Pancreas (tissue), 10 donors: ENCODE measurements at regions not wholly inside any gene's neighbourhood (a gene's known extent, or its start where the extent isn't known, plus 50 kb on each side); places are given as distances from the start of the nearest gene placed in this dataset.

Experiments
- ATAC-seq, 4 donors: fragments of 200-7000 bp; cut with Tn5 transposase; one replicate each; pipeline versions ENCODE4 v1.8.0 to v1.9.1; 2020; ENCODE audit warnings: mild to moderate bottlenecking in 4 of 4, moderate library complexity in 4 of 4
- DNase-seq, 6 donors: peaks; one replicate each; pipeline ENCODE4 v3.0.0-alpha.2; 2020
- FAIRE-seq: peaks from 2 replicates; lab custom pipeline; 2012; peaks lifted over from hg19 to GRCh38; lab: Jason Lieb, UNC
- H3K27ac ChIP-seq, 4 donors: fragments of 200-600 bp; sonication (generic); 1 replicate in 3 of 4; 2 replicates in 1 of 4; pipeline versions ENCODE4 v1.5.0 to v1.8.0; 2020
- H3K27me3 ChIP-seq, 4 donors: fragments of 200-600 bp; one replicate each; pipeline ENCODE4 v1.8.0; 2021
- H3K36me3 ChIP-seq, 3 donors: fragments of 200-600 bp; sonication (generic) in 1 of 3; one replicate each; pipeline versions ENCODE4 v1.5.0 to v1.8.0; 2020 to 2021
- H3K4me1 ChIP-seq, 3 donors: fragments of 200-600 bp; one replicate each; pipeline ENCODE4 v1.8.0; 2021
- H3K4me3 ChIP-seq, 4 donors: fragments of 200-600 bp; sonication (generic) in 2 of 4; one replicate each; pipeline versions ENCODE4 v1.5.0 to v1.8.0; 2020 to 2021
- H3K9me3 ChIP-seq, 4 donors: fragments of 200-600 bp; one replicate each; pipeline ENCODE4 v1.8.0; 2021
- WGBS, 2 donors: extraction: QIAGEN DNeasy Blood & Tissue Kit; methylation state at CpG; one replicate each; pipeline ENCODE4 v1.1.7; 2013; 5-methylcytosine and 5-hydroxymethylcytosine counted together
- intact Hi-C, 3 donors: fragments of 100-400 bp; cut with DNase I; formaldehyde crosslinking; loops; one replicate each; pipeline versions ENCODE4 v1.11.1 to v1.14.2; 2022
- TF ChIP-seq, protein P1 (sequence below), 4 donors: fragments of 200-600 bp; sonication (generic) in 3 of 4; IDR thresholded peaks; one replicate each; pipeline versions ENCODE4 v1.5.0 to v1.8.0; 2021; ENCODE audit warnings: antibody characterized with exemption in 4 of 4
- donor health status: healthy with polysubstance abuse.
- donor health status: DM: no; HTN: no; CAD: no; lungs with moderate emphysema.
- donor health status: DM: no; HTN: no; CAD: no.
- donor health status: control.
- donor health status: control.
- donor health status: Bipolar disorder and iron deficiency.
- donor health status: DM: yes; HTN: yes; CAD: no.
- donor health status: DM: no; HTN: no; CAD: no.
- donor health status: DM: no; HTN: no; CAD: no.
- donor health status: DM: yes; HTN: yes; CAD: no.

DNA sequence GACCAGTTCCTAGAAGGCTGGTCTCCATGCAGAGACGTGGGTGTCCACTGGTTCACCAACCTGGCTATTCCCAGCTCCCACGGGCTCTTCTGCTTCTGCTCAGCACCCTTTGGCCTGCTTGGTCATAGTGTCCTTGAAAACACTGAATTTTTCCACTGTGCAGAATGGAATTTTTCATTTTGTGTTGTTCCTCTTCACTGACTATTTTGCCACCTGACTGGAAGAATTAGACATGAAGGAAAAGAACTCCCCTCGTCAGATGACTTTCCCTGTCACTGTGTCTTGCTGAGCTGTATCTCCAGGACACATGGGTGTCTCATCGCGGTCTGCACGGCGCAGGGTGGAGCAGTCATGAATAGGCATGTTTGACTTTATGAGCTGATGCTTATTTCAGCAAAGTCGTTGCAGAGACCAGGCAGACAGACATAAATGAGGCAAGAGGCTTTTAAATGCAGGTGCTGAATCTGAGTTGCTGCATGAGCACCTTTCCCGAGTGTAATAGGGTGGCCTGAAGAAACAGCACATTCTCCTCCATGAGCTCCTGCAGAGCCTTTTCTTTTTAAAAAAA is 50.2 kb upstream of the SEMA4D start:
- FAIRE-seq (no peak), ATAC-seq (no peak), DNase-seq (no peak)
- Histone ChIP-seq H3K4me1 (no peaks in the 10 kb centered on the region), H3K36me3 (no peaks in the 10 kb centered on the region), H3K27me3 (no peaks in the 10 kb centered on the region), H3K27ac (no peak overlapping the region), H3K9me3 (no peaks in the 10 kb centered on the region), H3K4me3 (no peak overlapping the region)
- intact Hi-C loops = loop anchor here in 1 of 3 donors (10.0 kb wide), 2 partner anchors 143 to 213 kb away; no protein-coding TSS in a partner anchor
- TF ChIP-seq, protein P1, sequence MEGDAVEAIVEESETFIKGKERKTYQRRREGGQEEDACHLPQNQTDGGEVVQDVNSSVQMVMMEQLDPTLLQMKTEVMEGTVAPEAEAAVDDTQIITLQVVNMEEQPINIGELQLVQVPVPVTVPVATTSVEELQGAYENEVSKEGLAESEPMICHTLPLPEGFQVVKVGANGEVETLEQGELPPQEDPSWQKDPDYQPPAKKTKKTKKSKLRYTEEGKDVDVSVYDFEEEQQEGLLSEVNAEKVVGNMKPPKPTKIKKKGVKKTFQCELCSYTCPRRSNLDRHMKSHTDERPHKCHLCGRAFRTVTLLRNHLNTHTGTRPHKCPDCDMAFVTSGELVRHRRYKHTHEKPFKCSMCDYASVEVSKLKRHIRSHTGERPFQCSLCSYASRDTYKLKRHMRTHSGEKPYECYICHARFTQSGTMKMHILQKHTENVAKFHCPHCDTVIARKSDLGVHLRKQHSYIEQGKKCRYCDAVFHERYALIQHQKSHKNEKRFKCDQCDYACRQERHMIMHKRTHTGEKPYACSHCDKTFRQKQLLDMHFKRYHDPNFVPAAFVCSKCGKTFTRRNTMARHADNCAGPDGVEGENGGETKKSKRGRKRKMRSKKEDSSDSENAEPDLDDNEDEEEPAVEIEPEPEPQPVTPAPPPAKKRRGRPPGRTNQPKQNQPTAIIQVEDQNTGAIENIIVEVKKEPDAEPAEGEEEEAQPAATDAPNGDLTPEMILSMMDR (IDR thresholded peaks at IDR 0.05) = no peak
- WGBS, 2 donors = 69 to 78% methylated on average over 9 of the region's 9 CpGs
